ENCODE measurements at regions not wholly inside any gene's neighbourhood (a gene's known extent, or its start where the extent isn't known, plus 50 kb on each side); places are given as distances from the start of the nearest gene placed in this dataset.

DNA sequence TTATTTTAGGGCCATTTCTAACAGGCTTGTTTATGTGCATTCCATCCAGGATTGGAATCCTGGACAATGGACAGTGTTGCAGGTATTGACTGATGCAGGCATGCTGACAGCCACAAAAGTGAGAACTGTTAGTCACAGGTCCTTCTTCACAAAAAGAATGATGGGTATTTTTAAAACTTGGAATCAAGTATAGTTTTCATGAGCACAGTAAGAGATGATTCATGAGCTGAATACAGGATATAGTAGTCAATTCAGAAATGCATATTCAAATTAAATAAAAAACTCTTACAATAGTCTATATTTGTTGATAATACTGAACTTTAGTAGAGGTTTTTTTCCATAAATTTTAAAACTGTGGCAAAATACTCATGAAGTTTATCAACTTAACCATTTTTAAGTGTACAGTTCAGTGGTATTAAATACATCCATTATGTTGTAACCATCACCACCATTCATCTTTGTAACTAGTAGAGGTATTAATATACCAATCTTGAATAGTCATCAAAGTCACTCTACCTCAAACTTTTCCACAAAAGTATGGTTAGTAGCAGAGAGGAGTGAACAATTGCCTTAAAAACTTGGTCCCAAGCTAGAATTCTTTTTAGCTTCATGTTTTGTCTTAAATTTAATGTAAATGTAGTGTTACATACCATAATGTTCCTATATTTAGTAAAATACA lies 79.5 kb downstream of the KCNRG start:
- Histone ChIP-seq H3K9me3 (no peaks in the 10 kb centered on the region), H3K27ac (peak overlapping the region; percentile 19), H3K36me3 (no peaks in the 10 kb centered on the region), H3K4me3 (ENCODE audit: low read depth in 1 of 2, low read length in 1 of 2) (no peak overlapping the region), H3K27me3 (no peaks in the 10 kb centered on the region), H3K4me1 (ENCODE audit: control insufficient read depth in 1 of 2, insufficient read depth in 1 of 2, low read depth in 1 of 2, low read length in 1 of 2) (peaks cover 0 to 3% of the 10 kb centered on the region in 2 experiments)
- TF ChIP-seq CTCF (IDR thresholded peaks at IDR 0.05), result no peak

DNA sequence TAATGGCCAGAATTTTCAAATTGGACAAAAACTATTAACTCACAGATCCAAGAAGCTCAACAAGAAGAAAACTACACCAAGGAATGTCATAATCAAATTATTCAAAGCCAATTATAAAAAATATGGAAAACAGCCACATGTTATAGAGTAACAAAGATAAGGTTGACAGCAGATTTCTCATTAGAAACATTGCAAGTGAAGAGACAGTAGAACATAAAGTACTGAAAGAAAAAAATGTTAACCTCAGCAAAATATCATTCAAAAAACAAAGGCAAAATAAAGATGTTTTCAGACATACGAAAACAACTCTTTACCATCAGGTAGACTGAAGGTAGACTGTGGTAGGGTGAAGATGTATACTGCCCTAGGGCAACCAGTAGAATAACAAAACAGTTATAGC lies 83.4 kb downstream of the KCNRG start:
- Histone ChIP-seq H3K36me3 (no peaks in the 10 kb centered on the region), H3K4me1 (ENCODE audit: control insufficient read depth in 1 of 2, insufficient read depth in 1 of 2, low read depth in 1 of 2, low read length in 1 of 2) (no peaks in the 10 kb centered on the region), H3K9me3 (no peaks in the 10 kb centered on the region), H3K27me3 (no peaks in the 10 kb centered on the region), H3K27ac (no peak overlapping the region), H3K4me3 (ENCODE audit: low read depth in 1 of 2, low read length in 1 of 2) (no peak overlapping the region)
- no peak for TF ChIP-seq CTCF (IDR thresholded peaks at IDR 0.05)

DNA sequence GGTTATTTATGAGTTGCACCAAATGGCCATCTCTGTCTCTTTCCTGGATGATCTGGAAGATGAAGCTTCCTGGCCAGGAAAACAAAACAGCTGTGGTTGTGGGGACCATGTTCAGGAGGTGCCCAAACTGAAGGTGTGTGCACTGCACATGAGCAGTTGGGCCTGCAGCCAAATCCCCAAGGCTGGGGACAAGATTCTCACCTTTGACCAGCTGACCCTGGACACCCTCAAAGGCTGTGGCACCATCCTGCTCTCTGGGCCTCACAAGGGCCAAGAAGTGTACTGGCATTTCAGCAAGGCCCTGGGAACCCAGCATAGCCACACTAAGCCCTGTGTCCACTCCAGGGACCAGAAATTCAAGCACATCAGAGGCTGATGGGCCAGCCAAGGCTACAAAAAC lies 84.2 kb downstream of the KCNRG start:
- H3K4me3 ChIP-seq (ENCODE audit: low read depth in 1 of 2, low read length in 1 of 2), result no peak overlapping the region
- H3K9me3 ChIP-seq, result no peaks in the 10 kb centered on the region
- H3K27ac ChIP-seq, result peak overlapping the region; percentile 1
- no peaks in the 10 kb centered on the region for H3K4me1 ChIP-seq (ENCODE audit: control insufficient read depth in 1 of 2, insufficient read depth in 1 of 2, low read depth in 1 of 2, low read length in 1 of 2)
- no peaks in the 10 kb centered on the region for H3K36me3 ChIP-seq
- H3K27me3 ChIP-seq, result no peaks in the 10 kb centered on the region
- no peak for TF ChIP-seq CTCF (IDR thresholded peaks at IDR 0.05)

DNA sequence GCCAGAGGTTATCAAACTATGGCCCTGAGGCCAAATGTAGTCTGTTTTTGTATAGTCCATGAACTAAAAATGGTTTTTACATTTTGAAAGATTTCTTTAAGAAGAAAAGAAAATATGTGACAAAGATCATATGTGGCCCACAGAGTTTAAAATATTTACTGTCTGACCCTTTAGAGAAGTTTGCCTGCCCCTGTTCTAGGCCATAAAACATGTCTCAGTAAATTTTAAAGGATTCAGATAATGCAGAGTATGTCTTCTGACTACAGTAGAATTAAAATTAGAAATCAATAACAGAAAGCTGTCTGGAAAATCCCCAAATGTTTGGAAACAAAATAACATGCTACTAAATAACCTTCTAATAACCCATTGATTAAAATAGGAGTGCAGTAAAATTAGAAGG lies 86.3 kb downstream of the KCNRG start:
- no peaks in the 10 kb centered on the region for H3K27me3 ChIP-seq
- peaks cover 4 to 6% of the 10 kb centered on the region in 2 experiments for H3K4me1 ChIP-seq (ENCODE audit: control insufficient read depth in 1 of 2, insufficient read depth in 1 of 2, low read depth in 1 of 2, low read length in 1 of 2)
- no peak overlapping the region for H3K27ac ChIP-seq
- H3K9me3 ChIP-seq, result no peaks in the 10 kb centered on the region
- no peak for TF ChIP-seq CTCF (IDR thresholded peaks at IDR 0.05)
- no peak overlapping the region for H3K4me3 ChIP-seq (ENCODE audit: low read depth in 1 of 2, low read length in 1 of 2)
- H3K36me3 ChIP-seq, result no peaks in the 10 kb centered on the region

DNA sequence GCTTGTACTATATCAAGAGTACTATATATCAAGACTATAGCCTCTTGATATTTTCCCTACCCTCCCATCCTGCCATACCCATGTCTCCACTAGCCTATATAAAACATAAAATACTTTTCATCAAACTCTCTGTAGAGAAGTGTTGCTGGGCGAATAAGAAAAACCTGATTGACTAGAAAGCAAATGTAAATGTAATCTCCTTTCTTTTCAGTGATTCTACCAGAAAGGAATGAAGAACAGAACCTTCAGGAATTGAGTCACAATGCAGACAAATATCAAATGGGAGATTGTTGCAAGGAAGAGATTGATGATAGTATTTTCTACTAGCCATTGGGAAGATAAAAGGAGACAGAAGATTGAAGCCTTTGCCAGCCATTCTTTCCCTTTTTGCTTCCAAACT lies 89.2 kb downstream of the KCNRG start:
- Histone ChIP-seq H3K9me3 (no peaks in the 10 kb centered on the region), H3K4me1 (ENCODE audit: control insufficient read depth in 1 of 2, insufficient read depth in 1 of 2, low read depth in 1 of 2, low read length in 1 of 2) (peaks cover 7 to 12% of the 10 kb centered on the region in 2 experiments), H3K27ac (no peak overlapping the region), H3K4me3 (ENCODE audit: low read depth in 1 of 2, low read length in 1 of 2) (no peak overlapping the region), H3K36me3 (no peaks in the 10 kb centered on the region), H3K27me3 (no peaks in the 10 kb centered on the region)
- TF ChIP-seq CTCF (IDR thresholded peaks at IDR 0.05), result no peak
